ENCODE measurements at regions not wholly inside any gene's neighbourhood (a gene's known extent, or its start where the extent isn't known, plus 50 kb on each side); places are given as distances from the start of the nearest gene placed in this dataset.
A peak's percentile ranks its signal among the peaks of the same experiment; 100 is the strongest.

- intact Hi-C loops (cut with micrococcal nuclease; ENCODE audit: unreplicated experiment): loop anchor here (5.0 kb wide), 1 partner anchor 66 kb away; no protein-coding TSS in a partner anchor
- Mint-ChIP-seq H3K27me3 (ENCODE audit: insufficient read depth, unreplicated experiment) (peaks cover 12% of the 10 kb centered on the region), H3K4me1 (ENCODE audit: low read depth, unreplicated experiment) (peaks cover 7% of the 10 kb centered on the region), H3K4me3 (ENCODE audit: unreplicated experiment) (no peak overlapping the region), H3K9me3 (ENCODE audit: unreplicated experiment) (no peaks in the 10 kb centered on the region), H3K36me3 (ENCODE audit: insufficient read depth, unreplicated experiment) (no peaks in the 10 kb centered on the region), H3K27ac (ENCODE audit: unreplicated experiment) (peak overlapping the region; percentile 37)
- no peak overlapping the region for H3K4me3 ChIP-seq (ENCODE audit: low read depth, low read length)
- DNase-seq: no peak
- H3K9me3 ChIP-seq: no peaks in the 10 kb centered on the region
- no peak for TF ChIP-seq CTCF (IDR thresholded peaks at IDR 0.05; ENCODE audit: insufficient read depth in 1 of 2, low read depth in 1 of 2, low read length in 1 of 2, severe bottlenecking in 1 of 2, unreplicated experiment in 1 of 2)
- BruUV-seq (replicated peaks): no TSS peak
- POLR2A ChIA-PET: no interaction called here
- no peaks in the 10 kb centered on the region for H3K36me3 ChIP-seq (ENCODE audit: control insufficient read depth, insufficient read depth, low read length)
- no peaks in the 10 kb centered on the region for H3K27me3 ChIP-seq (replicated peaks; ENCODE audit: control insufficient read depth, insufficient read depth, low read length)
- CTCF ChIA-PET: interaction anchor here (1.1 kb wide), 1 partner anchor 28 kb away, joined by 3 read pairs; no protein-coding TSS in a partner anchor
- no peaks in the 10 kb centered on the region for H3K4me1 ChIP-seq
These were observed 269.4 kb downstream of the TDRD15 start for GRCh38 chr2:21393173-21393572.

GRCh38 chr2:21395366-21395765, 271.6 kb downstream of the TDRD15 start:
- H3K4me3 Mint-ChIP-seq (ENCODE audit: unreplicated experiment): no peak overlapping the region
- H3K4me1 Mint-ChIP-seq (ENCODE audit: low read depth, unreplicated experiment): peaks cover 7% of the 10 kb centered on the region
- no peak overlapping the region for H3K4me3 ChIP-seq (ENCODE audit: low read depth, low read length)
- CTCF ChIA-PET: interaction anchor here (1.1 to 1.5 kb wide), 2 partner anchors 126 to 219 kb away, joined by 3 to 5 read pairs; no protein-coding TSS in a partner anchor
- H3K36me3 Mint-ChIP-seq (ENCODE audit: insufficient read depth, unreplicated experiment): no peaks in the 10 kb centered on the region
- no peaks in the 10 kb centered on the region for H3K9me3 Mint-ChIP-seq (ENCODE audit: unreplicated experiment)
- BruUV-seq (replicated peaks): no TSS peak
- no peaks in the 10 kb centered on the region for H3K27me3 ChIP-seq (replicated peaks; ENCODE audit: control insufficient read depth, insufficient read depth, low read length)
- peaks cover 2% of the 10 kb centered on the region for H3K27me3 Mint-ChIP-seq (ENCODE audit: insufficient read depth, unreplicated experiment)
- no peaks in the 10 kb centered on the region for H3K36me3 ChIP-seq (ENCODE audit: control insufficient read depth, insufficient read depth, low read length)
- H3K4me1 ChIP-seq: no peaks in the 10 kb centered on the region
- DNase-seq: peak; percentile 32 to 44
- intact Hi-C loops (cut with micrococcal nuclease; ENCODE audit: unreplicated experiment): loop anchor here (1.0 to 5.0 kb wide), 2 partner anchors 219 to 353 kb away; partner anchors contain the start of gene APOB
- H3K9me3 ChIP-seq: no peaks in the 10 kb centered on the region
- TF ChIP-seq CTCF (IDR thresholded peaks at IDR 0.05; ENCODE audit: insufficient read depth in 1 of 2, low read depth in 1 of 2, low read length in 1 of 2, severe bottlenecking in 1 of 2, unreplicated experiment in 1 of 2): peak; percentile 43 to 65
- no peak overlapping the region for H3K27ac Mint-ChIP-seq (ENCODE audit: unreplicated experiment)
- POLR2A ChIA-PET: no interaction called here

- Histone ChIP-seq H3K36me3 (ENCODE audit: control insufficient read depth, insufficient read depth, low read length) (no peaks in the 10 kb centered on the region), H3K4me1 (no peaks in the 10 kb centered on the region), H3K27me3 (replicated peaks; ENCODE audit: control insufficient read depth, insufficient read depth, low read length) (no peaks in the 10 kb centered on the region), H3K9me3 (no peaks in the 10 kb centered on the region), H3K4me3 (ENCODE audit: low read depth, low read length) (no peak overlapping the region)
- no peak for TF ChIP-seq CTCF (IDR thresholded peaks at IDR 0.05; ENCODE audit: insufficient read depth in 1 of 2, low read depth in 1 of 2, low read length in 1 of 2, severe bottlenecking in 1 of 2, unreplicated experiment in 1 of 2)
- peak in 1 of 2 experiments; percentile 10 for DNase-seq
- H3K27me3 Mint-ChIP-seq (ENCODE audit: insufficient read depth, unreplicated experiment): peaks cover 2% of the 10 kb centered on the region
- H3K9me3 Mint-ChIP-seq (ENCODE audit: unreplicated experiment): no peaks in the 10 kb centered on the region
- no peak overlapping the region for H3K27ac Mint-ChIP-seq (ENCODE audit: unreplicated experiment)
- no TSS peak for BruUV-seq (replicated peaks)
- peaks cover 7% of the 10 kb centered on the region for H3K4me1 Mint-ChIP-seq (ENCODE audit: low read depth, unreplicated experiment)
- H3K4me3 Mint-ChIP-seq (ENCODE audit: unreplicated experiment): no peak overlapping the region
- H3K36me3 Mint-ChIP-seq (ENCODE audit: insufficient read depth, unreplicated experiment): no peaks in the 10 kb centered on the region
- intact Hi-C loops (cut with micrococcal nuclease; ENCODE audit: unreplicated experiment): loop anchor here (5.0 kb wide), 1 partner anchor 354 kb away; the partner anchor contains the start of gene APOB
- ChIA-PET CTCF (interaction anchor here (0.8 to 1.5 kb wide), 3 partner anchors 24 to 220 kb away, joined by 3 to 5 read pairs (median 3); no protein-coding TSS in a partner anchor), POLR2A (no interaction called here)
These were observed 272.5 kb downstream of the TDRD15 start for GRCh38 chr2:21396252-21396651.

All from Caco-2 (cell line).